Keratinocyte (primary cell): ENCODE measurements at regions not wholly inside any gene's neighbourhood (a gene's known extent, or its start where the extent isn't known, plus 50 kb on each side); places are given as distances from the start of the nearest gene placed in this dataset.

Source experiments
- DNase-seq: peaks from one replicate; pipeline ENCODE4 v3.0.0-alpha.2; 2011; ENCODE audit warnings: low read depth, missing footprints, low spot score
- FAIRE-seq: peaks from 2 replicates; lab custom pipeline; 2011; peaks lifted over from hg19 to GRCh38; lab: Jason Lieb, UNC
- H2AFZ ChIP-seq: 2 replicates; pipeline ENCODE4 v1.6.0; 2012; ENCODE audit warnings: low read length, control low read depth, inconsistent platforms; ENCODE audit not compliant: control insufficient read depth
- H3K27ac ChIP-seq: 2 replicates; pipeline ENCODE4 v1.5.1; 2011; ENCODE audit warnings: low read length; ENCODE audit not compliant: control insufficient read depth, insufficient read depth
- H3K27me3 ChIP-seq: 3 replicates; pipeline ENCODE4 v1.6.0; 2011; ENCODE audit warnings: low read length; ENCODE audit not compliant: control insufficient read depth, insufficient read depth; ENCODE audit errors: extremely low read depth
- H3K36me3 ChIP-seq, 2 experiments: 2 replicates in 1 of 2; 3 replicates in 1 of 2; pipeline ENCODE4 v1.5.1; 2011; ENCODE audit warnings: low read length in 2 of 2, mild to moderate bottlenecking in 1 of 2; ENCODE audit not compliant: control insufficient read depth in 2 of 2, insufficient read depth in 2 of 2; ENCODE audit errors: extremely low read depth in 1 of 2
- H3K4me1 ChIP-seq: 3 replicates; pipeline ENCODE4 v1.5.1; 2011; ENCODE audit warnings: low read length; ENCODE audit not compliant: control insufficient read depth, insufficient read depth; ENCODE audit errors: extremely low read depth
- H3K4me2 ChIP-seq: 3 replicates; pipeline ENCODE4 v1.6.0; 2011; ENCODE audit warnings: low read depth, low read length; ENCODE audit not compliant: control insufficient read depth, insufficient read depth; ENCODE audit errors: extremely low read depth
- H3K4me3 ChIP-seq, 3 experiments: fragments of 200-600 bp in 1 of 3; sonication (generic) in 1 of 3; 2 replicates in 2 of 3; 3 replicates in 1 of 3; pipeline ENCODE4 v1.5.1; 2011 to 2016; ENCODE audit warnings: low read length in 3 of 3, mild to moderate bottlenecking in 3 of 3, control low read depth in 2 of 3, inconsistent platforms in 1 of 3, low read depth in 1 of 3, mixed read lengths in 1 of 3, mixed run types in 1 of 3, moderate library complexity in 1 of 3; ENCODE audit not compliant: control insufficient read depth in 2 of 3, insufficient read depth in 2 of 3; ENCODE audit errors: extremely low read depth in 1 of 3
- H3K79me2 ChIP-seq: 2 replicates; pipeline ENCODE4 v1.6.0; 2012; ENCODE audit warnings: low read length; ENCODE audit not compliant: control insufficient read depth, insufficient read depth
- H3K9ac ChIP-seq: 3 replicates; pipeline ENCODE4 v1.6.0; 2011; ENCODE audit warnings: low read length; ENCODE audit not compliant: control insufficient read depth, insufficient read depth; ENCODE audit errors: extremely low read depth
- H3K9me1 ChIP-seq: 3 replicates; pipeline ENCODE4 v1.6.0; 2011; ENCODE audit warnings: low read length; ENCODE audit not compliant: control insufficient read depth, insufficient read depth; ENCODE audit errors: extremely low read depth
- H3K9me3 ChIP-seq: 2 replicates; pipeline ENCODE4 v1.5.1; 2012; ENCODE audit warnings: low read depth, low read length; ENCODE audit not compliant: control insufficient read depth
- H4K20me1 ChIP-seq: 3 replicates; pipeline ENCODE4 v1.6.0; 2011; ENCODE audit warnings: low read length; ENCODE audit not compliant: control insufficient read depth, insufficient read depth; ENCODE audit errors: extremely low read depth
- CTCF ChIP-seq, 3 experiments: IDR thresholded peaks in 1 of 3; conservative IDR thresholded peaks in 1 of 3; optimal IDR thresholded peaks in 1 of 3; 2 replicates in 2 of 3; 3 replicates in 1 of 3; pipeline versions ENCODE3 to v1.5.1; 2011; ENCODE audit warnings: low read length in 3 of 3, mild to moderate bottlenecking in 3 of 3, moderate library complexity in 2 of 3, control low read depth in 1 of 3, inconsistent platforms in 1 of 3; ENCODE audit not compliant: insufficient read depth in 2 of 3; ENCODE audit errors: extremely low read depth in 1 of 3
- EZH2 ChIP-seq: IDR thresholded peaks from one replicate; pipeline ENCODE4 v1.6.1; 2012; ENCODE audit warnings: inconsistent platforms, mild to moderate bottlenecking, low read length, moderate library complexity
- dilution Hi-C: fragments of 300-500 bp; cut with MboI; formaldehyde crosslinking; loops from one replicate; pipeline ENCODE4 v1.7.0; 2020; ENCODE audit warnings: low sequenced_read_pairs; ENCODE audit not compliant: extremely low pct_ligation_motif_present

GRCh38 chr15:77759896-77760592 lies 127.3 kb upstream of the LINGO1 start:
- H4K20me1 ChIP-seq = no peaks in the 10 kb centered on the region
- H3K9ac ChIP-seq = no peak overlapping the region
- DNase-seq = no peak
- TF ChIP-seq CTCF (optimal IDR thresholded peaks at IDR 0.05 in 1 of 3, IDR thresholded peaks at IDR 0.05 in 1 of 3, conservative IDR thresholded peaks at IDR 0.05 in 1 of 3; ENCODE audit: extremely low read depth in 1 of 3, insufficient read depth in 2 of 3, low read length in 3 of 3) (no peak), EZH2 (no peak)
- H2AFZ ChIP-seq = no peak overlapping the region
- H3K4me1 ChIP-seq = no peaks in the 10 kb centered on the region
- H3K27me3 ChIP-seq = peaks cover 3% of the 10 kb centered on the region
- H3K79me2 ChIP-seq = no peaks in the 10 kb centered on the region
- no peaks in the 10 kb centered on the region for H3K9me1 ChIP-seq
- no peak overlapping the region for H3K27ac ChIP-seq
- dilution Hi-C loops = no loop called here
- no peak overlapping the region for H3K4me3 ChIP-seq
- no peaks in the 10 kb centered on the region for H3K36me3 ChIP-seq
- no peaks in the 10 kb centered on the region for H3K9me3 ChIP-seq
- FAIRE-seq = no peak
- no peak overlapping the region for H3K4me2 ChIP-seq

- no peak for FAIRE-seq
- Histone ChIP-seq H3K9me3 (no peaks in the 10 kb centered on the region), H3K4me3 (no peak overlapping the region), H3K79me2 (no peaks in the 10 kb centered on the region), H3K4me2 (no peak overlapping the region), H3K36me3 (no peaks in the 10 kb centered on the region), H3K4me1 (no peaks in the 10 kb centered on the region), H4K20me1 (no peaks in the 10 kb centered on the region), H3K27ac (no peak overlapping the region), H3K9ac (no peak overlapping the region), H3K27me3 (no peaks in the 10 kb centered on the region), H3K9me1 (no peaks in the 10 kb centered on the region), H2AFZ (no peak overlapping the region)
- dilution Hi-C loops = no loop called here
- TF ChIP-seq CTCF (optimal IDR thresholded peaks at IDR 0.05 in 1 of 3, IDR thresholded peaks at IDR 0.05 in 1 of 3, conservative IDR thresholded peaks at IDR 0.05 in 1 of 3; ENCODE audit: extremely low read depth in 1 of 3, insufficient read depth in 2 of 3, low read length in 3 of 3) = no peak
- no peak for TF ChIP-seq EZH2
- DNase-seq = no peak
Observed at GRCh38 chr15:77753939-77754338, 121.2 kb upstream of the LINGO1 start.
